IMR-90 (cell line): ENCODE measurements at regions not wholly inside any gene's neighbourhood (a gene's known extent, or its start where the extent isn't known, plus 50 kb on each side); places are given as distances from the start of the nearest gene placed in this dataset.

Experiments
- ATAC-seq: fragments of 200-7000 bp; cut with Tn5 transposase; 2 replicates; pipeline ENCODE4 v1.9.1; 2020; ENCODE audit warnings: low read depth, mild to moderate bottlenecking, moderate library complexity
- BruUV-seq: library from RNA; stranded (reverse); fragments of 400-500 nt; replicated peaks from 2 replicates; lab custom pipeline; 2021; lab: Mats Ljungman, UMichigan
- CTCF ChIA-PET: fragments of 300-600 bp; formaldehyde crosslinking; extraction: SDS; loops from one replicate; lab custom pipeline; 2021; ENCODE audit warnings: antibody characterized with exemption; lab: Yijun Ruan, JAX
- POLR2A ChIA-PET: fragments of 300-600 bp; sonication (Branson Sonifier 250); formaldehyde crosslinking; loops from one replicate; lab custom pipeline; 2022; ENCODE audit warnings: antibody characterized with exemption; ENCODE audit not compliant: unreplicated experiment; lab: Charles Lee
- DNase-seq: peaks from one replicate; pipeline ENCODE4 v3.0.0; 2013
- H2AFZ ChIP-seq: replicated peaks from 2 replicates; pipeline ENCODE3; 2013; ENCODE audit warnings: low read length, mild to moderate bottlenecking; ENCODE audit not compliant: poor library complexity
- H2AK5ac ChIP-seq: 2 replicates; pipeline ENCODE4 v1.6.1; 2013; ENCODE audit warnings: low read depth, low read length, inconsistent platforms
- H2AK9ac ChIP-seq: replicated peaks from 2 replicates; pipeline ENCODE3; 2013; ENCODE audit warnings: mild to moderate bottlenecking, low read depth, low read length, moderate library complexity; ENCODE audit not compliant: poor library complexity
- H2BK120ac ChIP-seq: 2 replicates; pipeline ENCODE4 v1.6.1; 2013; ENCODE audit warnings: low read depth, low read length, inconsistent platforms
- H2BK15ac ChIP-seq: 3 replicates; pipeline ENCODE4 v1.6.1; 2013; ENCODE audit warnings: low read depth, low read length, inconsistent platforms
- H2BK20ac ChIP-seq: 2 replicates; pipeline ENCODE4 v1.6.1; 2013; ENCODE audit warnings: low read depth, mild to moderate bottlenecking, inconsistent platforms, low read length, moderate library complexity
- H2BK5ac ChIP-seq: 2 replicates; pipeline ENCODE4 v1.6.1; 2013; ENCODE audit warnings: mild to moderate bottlenecking, low read depth, low read length, inconsistent platforms; ENCODE audit not compliant: poor library complexity, severe bottlenecking
- H3K14ac ChIP-seq: replicated peaks from 2 replicates; pipeline ENCODE4 v1.6.1; 2013; ENCODE audit warnings: low read depth, low read length, inconsistent platforms
- H3K18ac ChIP-seq: 2 replicates; pipeline ENCODE4 v1.6.1; 2013; ENCODE audit warnings: low read depth, low read length, control low read depth
- H3K23ac ChIP-seq: 2 replicates; pipeline ENCODE4 v1.6.1; 2013; ENCODE audit warnings: low read depth, low read length, inconsistent platforms
- H3K27ac ChIP-seq: 2 replicates; pipeline ENCODE4 v1.5.1; 2013; ENCODE audit warnings: mild to moderate bottlenecking, control low read depth, low read length; ENCODE audit not compliant: insufficient read depth
- H3K27me3 ChIP-seq: 2 replicates; pipeline ENCODE4 v1.6.1; 2013; ENCODE audit warnings: low read length; ENCODE audit not compliant: control insufficient read depth, insufficient read depth
- H3K36me3 ChIP-seq: 2 replicates; pipeline ENCODE4 v1.6.1; 2013; ENCODE audit warnings: low read length, mixed read lengths; ENCODE audit not compliant: control insufficient read depth, insufficient read depth
- H3K4ac ChIP-seq: 2 replicates; pipeline ENCODE4 v1.6.1; 2013; ENCODE audit warnings: low read depth, low read length, inconsistent platforms
- H3K4me1 ChIP-seq: 2 replicates; pipeline ENCODE4 v1.6.1; 2013; ENCODE audit warnings: low read length, mixed read lengths; ENCODE audit not compliant: control insufficient read depth, insufficient read depth
- H3K4me2 ChIP-seq: 2 replicates; pipeline ENCODE4 v1.6.1; 2013; ENCODE audit warnings: low read depth, mild to moderate bottlenecking, control low read depth, low read length, moderate library complexity
- H3K4me3 ChIP-seq: 2 replicates; pipeline ENCODE4 v1.5.1; 2013; ENCODE audit warnings: low read depth, mild to moderate bottlenecking, control low read depth, low read length, moderate library complexity; ENCODE audit not compliant: insufficient read depth
- H3K56ac ChIP-seq: 2 replicates; pipeline ENCODE4 v1.6.1; 2013; ENCODE audit warnings: low read length, inconsistent platforms; ENCODE audit not compliant: insufficient read depth; ENCODE audit errors: extremely low read depth
- H3K79me1 ChIP-seq, 2 experiments: 2 replicates each; pipeline ENCODE4 v1.6.1; 2013; ENCODE audit warnings: low read length in 2 of 2, inconsistent platforms in 1 of 2, low read depth in 1 of 2
- H3K9ac ChIP-seq: 2 replicates; pipeline ENCODE4 v1.6.1; 2013; ENCODE audit warnings: low read depth, low read length, control low read depth
- H3K9me1 ChIP-seq: 2 replicates; pipeline ENCODE4 v1.6.1; 2013; ENCODE audit warnings: low read length, inconsistent platforms; ENCODE audit not compliant: insufficient read depth
- H3K9me3 ChIP-seq: 2 replicates; pipeline ENCODE4 v1.6.1; 2013; ENCODE audit warnings: low read length; ENCODE audit not compliant: control insufficient read depth, insufficient read depth
- H4K20me1 ChIP-seq: 2 replicates; pipeline ENCODE4 v1.6.1; 2013; ENCODE audit warnings: low read length, inconsistent platforms; ENCODE audit not compliant: insufficient read depth
- H4K5ac ChIP-seq: 2 replicates; pipeline ENCODE4 v1.6.1; 2013; ENCODE audit warnings: mild to moderate bottlenecking, low read depth, low read length, control low read depth
- H4K8ac ChIP-seq, 2 experiments: 2 replicates each; pipeline ENCODE4 v1.6.1; 2013; ENCODE audit warnings: low read depth in 2 of 2, low read length in 2 of 2, control low read depth in 1 of 2, inconsistent platforms in 1 of 2
- H4K91ac ChIP-seq: 2 replicates; pipeline ENCODE4 v1.6.1; 2013; ENCODE audit warnings: low read depth, low read length, inconsistent platforms; ENCODE audit not compliant: insufficient read depth
- ELK1 ChIP-seq: fragments of 150-350 bp; IDR thresholded peaks from 2 replicates; pipeline ENCODE4 v1.6.1; 2016; ENCODE audit warnings: low read depth, mild to moderate bottlenecking, low read length, moderate library complexity, borderline replicate concordance
- MAZ ChIP-seq: IDR thresholded peaks from 2 replicates; pipeline ENCODE4 v1.6.1; 2012; ENCODE audit warnings: low read depth, mild to moderate bottlenecking, low read length, improper control_type of control experiment, moderate library complexity, borderline replicate concordance
- MXI1 ChIP-seq: IDR thresholded peaks from 2 replicates; pipeline ENCODE4 v1.6.1; 2012; ENCODE audit warnings: low read depth, mild to moderate bottlenecking, low read length, moderate library complexity, borderline replicate concordance
- NFE2L2 ChIP-seq: fragments of 150-350 bp; IDR thresholded peaks from 2 replicates; pipeline ENCODE4 v1.6.1; 2016; ENCODE audit warnings: low read depth, mild to moderate bottlenecking, low read length
- RAD21 ChIP-seq: IDR thresholded peaks from 2 replicates; pipeline ENCODE4 v1.6.1; 2012; ENCODE audit warnings: low read length, improper control_type of control experiment
- RCOR1 ChIP-seq: IDR thresholded peaks from 2 replicates; pipeline ENCODE4 v1.6.1; 2012; ENCODE audit warnings: mild to moderate bottlenecking, low read length, improper control_type of control experiment; ENCODE audit not compliant: insufficient replicate concordance
- RFX5 ChIP-seq: IDR thresholded peaks from 2 replicates; pipeline ENCODE4 v1.8.0; 2012; ENCODE audit warnings: low read depth, mild to moderate bottlenecking, low read length, moderate library complexity
- SMC3 ChIP-seq: fragments of 150-350 bp; IDR thresholded peaks from 2 replicates; pipeline ENCODE4 v1.6.1; 2016; ENCODE audit warnings: low read depth, mild to moderate bottlenecking, antibody characterized with exemption, low read length, moderate library complexity
- USF2 ChIP-seq: fragments of 150-350 bp; IDR thresholded peaks from 2 replicates; pipeline ENCODE4 v1.6.1; 2017; ENCODE audit warnings: mild to moderate bottlenecking, antibody characterized with exemption, low read length, low read depth
- WGBS, 2 experiments: methylation state at CpG; one replicate each; pipeline versions ENCODE4 v1.1.5 to v1.1.7; 2013; ENCODE audit warnings: missing lambda C conversion rate in 2 of 2; ENCODE audit not compliant: insufficient read length in 1 of 2; ENCODE audit errors: extremely low coverage in 2 of 2; 5-methylcytosine and 5-hydroxymethylcytosine counted together
- dilution Hi-C: fragments of 300-500 bp; cut with HindIII; formaldehyde crosslinking; loops from one replicate; pipeline ENCODE4 v1.14.3; 2018; ENCODE audit warnings: low sequenced_read_pairs; ENCODE audit not compliant: unreplicated experiment
- in situ Hi-C: fragments of 300-500 bp; cut with MboI; formaldehyde crosslinking; loops from 3 replicates; pipeline ENCODE4 v1.14.3; 2019; ENCODE audit warnings: low sequenced_read_pairs, inconsistent platforms, mixed read lengths
- intact Hi-C: fragments of 100-400 bp; cut with micrococcal nuclease; formaldehyde crosslinking; loops from 2 replicates; pipeline ENCODE4 v1.10.0; 2022

- no peak for TF ChIP-seq SMC3
Observed at GRCh38 chr3:10602769-10603768, 97.7 kb upstream of the ATP2B2 start (continued).

GRCh38 chr3:10609134-10609533 lies 103.7 kb upstream of the ATP2B2 start:
- 89% methylated on average over 3 of the region's 13 CpGs; no CpG with 5 or more reads in 1 of the 2 experiments for WGBS, 2 experiments
- Histone ChIP-seq H2BK120ac (no peak overlapping the region), H4K91ac (no peak overlapping the region), H3K9me3 (peaks cover 3% of the 10 kb centered on the region; the same call in 1 of the 2 replicates), H2AK5ac (no peak overlapping the region), H3K14ac (no peak overlapping the region), H4K8ac (no peak overlapping the region), H3K23ac (no peak overlapping the region), H3K4me3 (no peak overlapping the region), H3K4ac (no peak overlapping the region), H4K20me1 (no peaks in the 10 kb centered on the region), H3K4me1 (no peaks in the 10 kb centered on the region), H2BK5ac (no peak overlapping the region), H2AFZ (no peak overlapping the region), H3K9me1 (no peaks in the 10 kb centered on the region), H2BK20ac (no peak overlapping the region), H3K79me1 (no peaks in the 10 kb centered on the region), H3K4me2 (no peak overlapping the region), H2BK15ac (no peak overlapping the region), H3K27ac (no peak overlapping the region), H2AK9ac (no peak overlapping the region), H3K56ac (no peak overlapping the region), H3K36me3 (no peaks in the 10 kb centered on the region), H4K5ac (no peak overlapping the region), H3K9ac (no peak overlapping the region), H3K18ac (no peak overlapping the region), H3K27me3 (peaks cover 2% of the 10 kb centered on the region; the same call in 1 of the 2 replicates)
- no peak for TF ChIP-seq MAZ
- no peak for TF ChIP-seq RAD21
- no peak for TF ChIP-seq RFX5
- no peak for TF ChIP-seq SMC3
- TF ChIP-seq NFE2L2: no peak
- no peak for TF ChIP-seq USF2
- TF ChIP-seq ELK1: no peak
- TF ChIP-seq RCOR1: no peak
- TF ChIP-seq MXI1: no peak
- intact Hi-C loops: no loop called here
- BruUV-seq: no TSS peak
- ChIA-PET POLR2A (no interaction called here), CTCF (no interaction called here)
- ATAC-seq (no peak), DNase-seq (no peak)
- in situ Hi-C loops: no loop called here
- dilution Hi-C loops: no loop called here
